ENCODE measurements at regions not wholly inside any gene's neighbourhood (a gene's known extent, or its start where the extent isn't known, plus 50 kb on each side); places are given as distances from the start of the nearest gene placed in this dataset.

DNA sequence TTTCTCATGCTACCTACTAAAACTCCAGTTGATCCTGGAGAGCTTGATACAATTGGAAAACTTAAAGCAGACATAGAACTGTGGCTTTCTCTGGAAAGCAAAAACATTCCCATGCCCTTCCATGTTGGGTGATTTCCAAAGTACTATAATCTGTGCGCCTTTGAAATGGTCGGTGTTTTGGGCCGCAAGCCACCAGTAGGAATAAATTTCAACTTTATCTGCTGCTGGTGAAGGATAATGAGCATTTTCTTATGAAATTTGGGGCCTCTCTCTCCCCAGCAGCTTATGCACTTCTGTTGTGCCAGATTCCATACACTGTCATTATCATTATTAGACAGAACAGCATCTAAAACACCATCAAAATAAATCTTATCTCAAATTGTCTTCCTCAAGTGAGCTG, 366.7 kb upstream of the RPS6KA3 start:
- DNase-seq = no peak

DNA sequence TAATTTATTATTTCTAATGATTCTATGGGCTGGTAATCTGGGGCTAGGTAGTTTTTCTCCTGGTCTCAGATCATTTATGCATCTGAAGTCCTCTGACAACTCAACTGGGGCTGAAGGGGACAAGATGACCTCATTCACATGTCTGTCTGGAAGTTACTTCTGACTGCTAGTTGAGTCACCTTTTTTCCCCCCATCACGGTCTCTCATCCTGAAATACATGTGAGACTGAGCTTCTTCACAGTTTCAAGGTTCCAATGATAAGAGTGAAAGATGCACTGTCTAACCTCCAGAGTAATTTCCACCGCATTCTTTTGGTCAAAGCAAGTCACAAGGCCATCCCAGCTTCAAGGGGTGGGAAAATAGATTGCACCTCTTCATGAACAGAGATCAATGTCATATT, 356.7 kb upstream of the RPS6KA3 start:
- no peak for DNase-seq

DNA sequence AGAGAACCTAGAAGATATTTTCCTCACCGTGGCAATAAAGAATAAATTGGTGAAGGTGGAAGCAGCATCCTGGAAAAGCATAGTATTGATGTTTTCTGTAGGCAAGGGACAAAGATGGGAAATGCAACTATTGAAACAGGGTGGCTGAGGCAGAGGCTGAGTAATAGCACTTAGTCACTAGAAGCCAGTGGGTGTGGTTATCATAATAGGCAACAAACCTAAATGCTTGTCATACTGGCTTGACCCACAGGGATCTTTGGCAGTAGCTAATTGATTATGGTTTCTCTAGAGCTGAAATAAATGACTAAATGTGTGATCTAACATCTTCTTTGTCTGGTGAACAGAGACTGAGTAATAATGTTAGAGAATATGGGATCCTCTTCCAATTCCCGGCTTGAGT, 353.6 kb upstream of the RPS6KA3 start:
- DNase-seq = no peak

DNA sequence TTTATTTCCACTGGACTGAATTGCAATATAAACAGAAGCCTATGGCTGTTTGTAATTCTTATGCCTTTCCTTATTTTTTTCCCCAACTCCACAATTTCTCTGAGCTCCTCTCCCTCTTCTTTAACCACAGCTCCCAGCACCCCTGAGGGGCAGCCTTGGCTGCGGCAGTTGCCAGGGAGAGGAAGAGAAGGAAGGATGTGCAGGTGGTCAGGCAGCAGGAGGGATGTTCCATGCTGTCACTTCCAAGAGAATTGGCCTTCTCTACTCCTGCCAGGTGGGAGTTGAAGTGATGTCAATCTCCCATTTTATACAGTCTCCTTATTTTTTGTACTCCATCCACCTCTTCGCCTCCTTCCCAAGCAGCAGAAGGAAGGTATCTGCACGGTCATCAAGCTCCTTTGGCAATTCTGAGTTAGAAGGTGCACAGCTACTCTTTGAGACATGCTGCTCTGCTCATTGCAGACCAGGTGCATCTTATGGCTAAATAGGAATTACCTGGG, 343.3 kb upstream of the RPS6KA3 start:
- DNase-seq = no peak

DNA sequence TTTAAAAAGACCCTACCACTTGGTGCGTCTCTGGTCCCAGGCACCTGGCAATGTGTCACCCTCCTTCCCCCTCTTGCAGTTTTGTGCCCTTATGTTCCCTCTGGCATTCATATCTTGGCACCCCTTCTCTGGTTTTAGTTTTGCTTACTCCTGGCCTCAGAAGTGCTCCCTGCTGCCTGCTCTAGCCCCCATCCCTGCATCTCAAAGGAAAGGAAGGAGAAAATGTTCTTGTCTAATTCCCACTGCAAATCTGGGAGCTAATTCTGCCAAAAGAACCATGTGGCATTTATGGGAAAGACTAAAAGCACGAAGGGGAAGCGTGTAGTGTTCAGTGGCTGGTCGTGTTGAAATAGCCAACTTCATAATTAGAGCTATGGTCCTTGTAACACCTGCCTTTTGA, 340.1 kb upstream of the RPS6KA3 start:
- DNase-seq = no peak

DNA sequence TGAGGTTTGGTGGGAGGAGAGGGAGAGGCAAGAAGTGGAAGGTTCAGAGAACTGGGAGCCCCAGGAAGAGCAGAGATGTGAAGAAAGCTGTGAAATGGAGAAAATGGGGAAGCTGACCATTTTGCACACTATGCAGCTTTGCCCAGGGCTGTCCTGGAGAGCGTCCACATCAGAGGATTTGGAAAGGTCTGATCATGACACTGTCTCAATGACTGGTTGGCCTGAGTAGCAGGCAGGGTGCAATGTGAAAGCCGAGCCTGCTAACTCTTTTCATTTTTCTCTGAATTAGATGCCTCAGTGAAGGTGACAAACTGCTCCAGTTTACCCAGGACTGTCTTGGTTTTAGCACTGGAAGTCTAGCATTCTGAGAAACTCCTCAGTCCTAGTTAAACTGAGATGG, 330.1 kb upstream of the RPS6KA3 start:
- no peak for DNase-seq

DNA sequence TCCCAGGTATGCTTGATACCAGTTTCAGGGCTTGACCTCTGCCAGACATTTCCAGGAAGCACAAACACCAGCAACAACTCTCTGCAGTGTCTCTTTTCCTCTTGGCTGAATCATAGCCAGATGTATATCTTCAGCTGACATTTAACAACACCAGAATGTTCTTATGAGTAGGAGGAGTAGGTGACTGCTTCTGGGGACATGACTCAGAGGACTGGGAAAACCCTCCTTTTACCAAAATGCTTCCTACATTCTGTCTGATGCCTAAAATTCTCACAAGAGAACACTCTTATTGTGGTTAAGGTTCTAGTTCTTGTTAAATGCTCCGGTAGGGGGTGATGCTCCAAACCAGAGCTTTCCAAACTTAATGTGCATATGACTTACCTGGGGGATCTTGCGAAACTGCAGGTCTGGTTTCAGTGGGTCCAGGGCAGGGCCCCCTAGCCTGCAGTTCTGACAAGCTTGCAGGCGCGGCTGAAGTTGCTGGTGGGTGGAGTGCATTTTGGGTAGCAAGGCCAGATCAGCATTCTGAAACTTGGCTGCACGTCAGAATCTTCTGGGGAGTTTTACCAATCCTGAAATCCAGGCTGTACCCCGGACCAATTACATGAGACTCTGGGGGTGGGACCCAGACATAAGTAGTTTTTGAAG, 329.3 kb upstream of the RPS6KA3 start:
- peak in 7 of 56 donors; percentile 2 to 25 (median 6) for DNase-seq

DNA sequence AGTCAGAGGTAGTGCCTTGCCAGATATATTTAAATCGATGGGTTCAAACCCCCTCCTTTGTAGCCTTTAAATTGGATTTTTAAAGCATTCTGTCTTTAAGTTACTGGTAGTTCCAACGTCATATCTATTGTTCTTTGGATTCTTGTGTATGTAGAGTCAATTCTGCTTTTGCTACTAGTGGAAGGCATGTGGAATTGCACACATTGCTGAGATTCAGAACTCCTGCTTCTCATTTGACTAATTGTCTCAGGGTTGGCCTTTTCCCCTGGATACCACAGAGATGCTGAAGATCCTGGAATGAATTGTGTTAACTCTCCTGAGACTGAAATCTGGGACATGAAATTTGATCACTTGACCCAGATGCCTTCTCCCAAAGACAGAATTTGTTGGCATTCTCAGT, 328.3 kb upstream of the RPS6KA3 start:
- DNase-seq = no peak

DNA sequence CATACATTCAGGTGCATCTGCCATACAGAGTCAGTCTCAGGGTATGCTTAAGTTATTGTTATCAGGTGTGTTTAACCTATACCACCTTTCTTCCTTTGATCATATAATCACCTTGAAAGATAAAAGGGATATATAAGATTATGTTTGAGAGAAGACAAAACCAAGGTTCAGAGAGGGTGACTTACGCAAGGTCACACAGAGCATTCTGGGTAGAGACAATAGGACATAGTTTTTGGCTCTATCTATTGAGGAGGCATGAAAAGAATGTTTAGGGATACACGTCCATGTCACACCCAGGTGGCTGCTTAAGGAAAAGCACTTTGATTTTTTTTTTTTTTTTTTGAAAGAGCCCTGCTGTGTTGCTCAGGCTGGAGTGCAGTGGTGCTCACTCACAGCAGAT, 327.1 kb upstream of the RPS6KA3 start:
- DNase-seq = no peak

DNA sequence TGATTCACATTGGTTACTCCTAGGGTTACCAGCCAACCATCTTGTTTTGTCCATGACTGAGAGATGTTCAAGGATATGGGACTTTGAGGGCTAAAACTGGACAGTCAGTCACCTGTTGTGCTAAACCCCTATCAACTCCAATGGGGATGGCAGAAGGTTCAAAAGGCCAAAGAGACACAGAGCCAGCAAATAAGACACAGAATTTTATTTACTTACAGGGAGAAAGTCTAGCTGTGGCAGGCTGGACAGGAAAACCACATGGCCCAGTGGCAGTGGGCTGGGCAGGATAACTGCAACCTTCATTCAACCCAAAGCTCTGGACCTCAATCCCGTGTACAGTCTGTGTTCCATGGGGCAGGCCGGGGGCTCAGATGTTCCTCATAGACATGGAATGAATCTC, 326.7 kb upstream of the RPS6KA3 start:
- DNase-seq = no peak

DNA sequence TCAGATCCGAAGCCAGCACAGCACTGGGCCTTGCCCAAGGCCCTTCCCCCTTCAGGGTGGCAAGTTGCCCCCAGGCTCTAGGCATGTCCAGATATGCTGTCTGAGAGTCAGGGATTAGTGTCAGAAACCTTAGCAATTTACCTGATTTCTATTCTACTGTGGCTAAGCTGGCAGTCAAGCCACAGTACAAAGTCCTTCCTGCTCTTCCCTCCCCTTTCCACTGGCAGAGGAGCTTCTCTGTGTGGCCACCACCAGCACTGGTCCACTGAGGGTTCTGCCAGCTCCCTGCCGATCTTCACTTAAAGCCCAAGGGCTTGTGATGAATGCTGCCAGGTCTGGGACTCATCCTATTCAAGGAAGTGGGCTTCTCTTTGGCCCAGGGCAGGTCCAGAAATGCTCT, 324.5 kb upstream of the RPS6KA3 start:
- DNase-seq = no peak

DNA sequence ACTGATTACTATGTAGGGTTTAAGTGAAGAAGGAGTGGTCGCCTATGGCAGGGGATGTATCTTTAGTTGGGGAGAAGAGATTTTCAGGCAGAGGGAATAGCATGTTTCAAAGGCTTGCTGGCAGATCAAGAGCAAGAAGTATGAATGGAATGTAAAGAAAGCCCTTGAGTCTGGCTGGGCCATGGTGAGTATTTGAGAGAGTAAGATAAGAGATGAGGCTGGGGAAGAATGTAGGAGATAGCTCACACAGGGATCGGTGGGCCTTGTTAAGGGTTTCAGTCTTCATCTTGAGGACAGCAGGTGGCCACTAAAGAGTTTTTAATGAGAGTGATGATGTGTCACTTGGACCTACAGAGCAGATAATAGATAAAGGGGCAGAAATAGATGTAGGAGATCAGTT, 319.1 kb upstream of the RPS6KA3 start:
- DNase-seq = no peak

DNA sequence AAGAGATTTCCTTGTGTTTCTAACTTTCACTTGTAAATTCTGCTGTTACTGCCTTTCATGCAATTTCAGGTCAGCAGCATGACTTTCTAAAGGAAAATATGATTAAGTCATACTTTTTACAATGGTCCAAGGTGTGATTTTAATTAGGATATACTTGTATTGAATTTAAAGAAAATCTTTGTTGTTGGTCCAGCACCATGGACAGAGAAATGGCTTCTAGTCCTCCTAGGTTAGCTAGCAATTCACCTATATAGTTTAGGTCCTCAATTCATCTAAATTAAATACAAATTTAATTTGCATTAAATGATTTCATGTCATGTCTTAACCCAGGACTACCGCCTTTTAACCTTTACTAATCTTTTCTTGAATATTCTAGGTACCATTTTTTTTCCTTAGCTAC, 304.9 kb upstream of the RPS6KA3 start:
- no peak for DNase-seq

DNA sequence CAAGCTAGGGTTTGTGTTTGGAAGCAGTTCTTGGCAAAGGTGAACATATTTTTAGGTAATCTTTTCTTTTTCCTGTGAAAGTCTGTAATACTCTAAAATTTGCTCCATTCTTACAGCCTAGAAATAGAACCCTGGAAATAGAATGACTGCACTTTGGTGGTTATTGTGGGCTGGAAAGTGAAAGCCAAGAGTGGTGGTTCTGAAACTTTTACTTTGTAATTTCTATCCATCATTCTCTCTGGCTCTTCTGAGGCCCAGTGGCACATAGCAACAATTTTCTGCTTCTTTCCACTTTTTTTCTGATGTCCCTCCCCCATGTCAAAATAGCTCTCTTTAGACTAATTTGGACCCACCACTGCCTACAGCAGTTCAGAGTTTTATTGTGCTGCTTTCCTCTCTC, 300.4 kb upstream of the RPS6KA3 start:
- no peak for DNase-seq

DNA sequence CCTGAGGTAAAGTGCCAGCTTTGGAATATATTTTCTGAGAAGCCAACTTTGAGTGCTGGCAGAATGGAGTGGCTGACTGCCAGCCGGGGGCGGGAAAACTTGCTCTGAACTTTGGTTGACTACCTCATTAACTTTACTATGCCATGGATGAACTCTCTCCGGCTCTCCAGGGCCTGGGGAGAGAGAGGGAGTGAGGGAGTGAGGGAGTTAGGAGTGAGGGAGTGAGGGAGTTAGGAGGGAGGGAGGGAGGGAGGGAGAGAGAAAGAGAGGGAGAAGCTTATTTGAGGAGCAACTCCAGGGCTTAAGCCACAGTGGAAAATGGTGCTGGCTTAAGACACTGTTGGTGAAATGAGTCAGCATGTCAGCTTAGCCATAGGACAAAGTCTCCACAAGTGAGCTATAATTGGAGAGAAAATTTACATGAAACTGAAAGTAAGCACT, 280.9 kb upstream of the RPS6KA3 start:
- DNase-seq = peak in 2 of 56 donors; percentile 0 to 9

DNA sequence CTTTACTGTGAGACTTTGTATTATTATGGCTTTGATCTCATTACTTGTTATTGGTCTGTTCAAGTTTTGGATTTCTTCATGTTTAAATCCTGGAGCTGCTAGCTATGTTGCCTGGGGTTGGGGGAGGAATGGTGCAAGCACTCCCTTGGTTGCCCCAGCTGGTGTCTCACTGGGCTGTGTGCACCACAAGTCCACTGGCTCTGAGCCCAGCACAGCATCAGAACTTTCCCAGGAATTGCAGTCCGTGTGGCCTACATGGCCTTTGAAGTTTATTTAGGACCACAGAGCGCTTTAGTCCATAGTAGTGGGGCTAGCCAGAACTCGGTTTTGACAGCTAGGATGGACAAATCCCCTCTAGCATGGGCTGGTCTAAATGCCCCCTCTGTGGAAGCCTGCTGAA, 278.8 kb upstream of the RPS6KA3 start:
- no peak for DNase-seq

DNA sequence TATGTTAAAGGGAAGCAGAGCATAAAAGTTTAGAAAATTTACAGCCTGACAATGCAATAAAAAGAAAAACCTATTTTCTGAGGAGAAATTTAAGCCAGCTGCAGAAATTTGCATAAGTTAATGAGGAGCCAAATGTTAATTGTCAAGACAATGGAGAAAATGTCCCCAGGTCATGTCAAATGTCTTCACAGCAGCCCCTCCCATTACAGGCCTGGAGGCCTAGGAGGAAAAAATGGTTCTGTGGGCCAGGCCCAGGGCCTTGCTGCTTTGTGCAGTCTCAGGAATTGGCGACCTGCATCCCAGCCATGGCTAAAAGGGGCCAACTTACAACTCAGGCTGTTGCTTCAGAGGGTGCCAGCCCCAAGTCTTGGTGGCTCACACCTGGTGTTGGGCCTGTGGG, 275.4 kb upstream of the RPS6KA3 start:
- DNase-seq = no peak

DNA sequence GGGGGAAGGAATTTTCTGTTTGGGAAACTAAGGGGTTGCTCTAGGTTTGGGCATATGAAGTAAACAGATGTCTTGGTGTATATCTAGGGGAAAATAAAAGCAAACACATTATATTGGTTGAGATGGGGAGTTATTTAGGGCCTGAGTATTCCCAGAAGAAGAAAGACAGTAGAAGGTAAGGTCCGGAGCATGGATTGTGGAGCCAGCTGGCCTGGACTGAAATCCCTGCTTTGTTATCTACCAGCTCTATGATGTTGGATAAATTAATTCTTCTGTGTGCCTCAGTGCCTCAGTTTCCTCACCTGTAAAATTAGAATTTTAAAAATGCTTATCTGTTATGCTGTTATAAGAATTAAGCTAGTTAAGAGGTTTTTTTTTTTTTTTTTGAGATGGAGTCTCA, 272.3 kb upstream of the RPS6KA3 start:
- DNase-seq = no peak

DNA sequence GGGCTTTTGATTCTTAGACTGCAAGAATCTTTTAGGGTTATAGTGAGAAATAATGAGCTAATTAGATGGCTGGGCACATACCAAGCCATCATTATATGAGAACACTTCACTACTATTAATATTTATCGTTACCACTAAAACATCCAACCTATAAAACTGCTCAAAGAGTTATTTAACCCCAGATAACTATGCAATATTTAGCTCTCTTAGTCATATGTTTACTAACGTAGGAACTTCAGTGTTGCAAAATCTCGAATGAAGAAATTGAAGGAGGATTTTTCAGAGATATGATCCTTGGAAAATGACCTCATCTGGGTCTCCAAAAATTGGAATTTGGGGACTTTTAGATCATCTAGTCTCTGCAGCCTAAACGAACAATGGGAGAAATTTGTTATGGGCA, 265.0 kb upstream of the RPS6KA3 start:
- DNase-seq = no peak

DNA sequence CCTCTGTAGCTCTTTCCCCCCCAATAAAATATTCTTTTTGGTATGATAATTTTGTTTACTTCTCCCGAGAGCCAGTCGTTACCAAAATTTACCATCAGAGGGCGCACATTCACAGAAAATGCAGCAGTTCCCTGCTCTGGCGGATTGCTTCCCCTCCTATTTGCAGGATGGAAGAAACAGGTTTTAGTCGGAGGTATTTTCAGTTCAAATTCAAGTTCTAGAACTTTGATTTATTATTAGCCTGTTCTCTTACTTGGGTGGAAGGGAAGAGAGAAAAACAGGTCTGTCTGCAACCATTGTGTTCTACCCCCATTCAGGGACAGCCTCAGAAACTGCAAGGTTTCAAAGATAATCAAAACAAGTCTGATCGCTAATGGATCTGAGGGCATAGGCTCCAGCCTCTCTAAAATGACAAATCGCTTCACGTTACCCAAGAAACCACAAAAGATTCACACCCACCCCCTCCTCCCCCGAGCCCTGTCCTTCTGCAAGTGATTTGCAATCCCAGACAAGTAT, 263.8 kb upstream of the RPS6KA3 start:
- DNase-seq = peak in 44 of 56 donors; percentile 0 to 74 (median 24)

DNA sequence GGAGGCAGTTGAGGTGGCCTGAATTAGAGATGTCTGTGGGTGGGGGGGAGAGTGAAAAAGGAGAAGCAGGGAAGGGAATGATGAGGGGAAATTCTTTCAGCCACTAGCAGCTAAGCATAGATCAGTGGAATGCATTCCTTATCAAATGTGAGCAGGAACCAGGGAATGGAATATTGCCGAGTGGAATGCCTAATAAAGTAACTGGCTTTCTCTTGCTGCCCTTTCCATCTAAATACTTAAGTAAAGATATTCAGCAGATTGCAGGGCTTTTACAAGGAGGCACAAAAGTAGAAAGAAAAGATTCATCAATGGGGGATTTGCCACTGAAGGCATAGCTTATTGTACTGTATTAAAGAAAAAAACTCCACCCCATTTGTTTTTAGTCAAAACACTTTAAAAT, 263.0 kb upstream of the RPS6KA3 start:
- DNase-seq = no peak

DNA sequence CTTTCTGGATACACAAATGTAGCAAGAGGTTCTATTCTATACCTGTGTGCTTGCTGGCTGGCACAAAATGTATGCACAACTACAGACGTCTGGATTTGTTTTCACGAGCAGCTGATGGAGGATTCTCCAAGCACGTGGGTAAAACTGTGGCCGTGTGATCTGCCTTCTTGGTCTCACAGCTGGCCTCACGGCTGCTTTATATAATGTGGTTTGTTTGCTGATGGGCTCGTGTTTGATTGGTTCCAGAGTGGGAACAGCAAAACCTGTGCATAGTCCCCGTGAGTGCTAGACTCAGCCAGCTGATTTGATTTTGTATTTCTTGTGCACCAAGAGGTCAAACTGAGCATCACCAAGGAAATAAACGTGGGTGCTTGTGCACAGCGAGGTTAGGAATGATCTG, 262.6 kb upstream of the RPS6KA3 start:
- DNase-seq = peak in 3 of 56 donors; percentile 1 to 31 (median 1)

DNA sequence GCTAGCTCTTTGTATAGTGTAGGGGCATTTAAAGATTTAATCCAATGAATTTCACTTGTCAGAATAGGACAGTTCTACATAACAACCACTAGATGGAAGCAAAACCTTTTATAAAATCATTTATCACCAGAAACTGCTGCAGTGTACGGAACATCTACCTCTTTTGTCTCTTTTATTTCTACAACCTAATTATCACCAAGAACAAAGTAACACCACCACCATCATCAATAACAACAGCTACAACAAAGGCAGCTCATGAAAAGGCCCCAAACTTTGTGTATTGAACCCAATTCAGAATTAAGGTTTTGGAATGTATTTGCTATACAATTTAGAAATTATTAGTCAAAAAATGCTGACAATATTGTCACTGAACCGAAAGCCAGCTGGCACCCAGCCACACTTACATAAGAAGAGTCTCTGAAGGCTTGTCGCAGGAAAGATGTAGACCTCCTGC, 260.9 kb upstream of the RPS6KA3 start:
- DNase-seq = peak in 5 of 56 donors; percentile 0 to 41 (median 3)

DNA sequence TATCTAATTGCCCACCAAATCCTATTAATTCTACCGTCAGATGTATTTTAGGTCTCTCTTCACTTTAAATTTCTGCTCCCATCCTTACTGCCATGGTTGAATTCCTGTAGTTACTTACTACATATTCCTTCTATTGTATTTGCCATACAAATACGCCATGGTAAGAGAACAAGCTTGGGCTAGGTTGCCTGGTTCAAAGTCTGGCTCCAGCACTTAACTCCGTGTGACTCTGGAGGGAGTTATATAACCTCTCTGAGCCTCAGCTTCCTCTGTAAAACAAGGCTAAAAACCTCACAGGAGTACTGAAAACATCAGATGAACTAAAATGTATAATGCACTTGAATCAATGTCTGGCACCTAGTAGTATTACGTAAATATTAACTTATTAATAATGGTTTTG, 260.3 kb upstream of the RPS6KA3 start:
- no peak for DNase-seq

Data from nucleus accumbens (tissue), 56 donors.